Right lobe of liver (tissue), 6 donors: ENCODE measurements at regions not wholly inside any gene's neighbourhood (a gene's known extent, or its start where the extent isn't known, plus 50 kb on each side); places are given as distances from the start of the nearest gene placed in this dataset.
A peak's percentile ranks its signal among the peaks of the same experiment; 100 is the strongest.
"Not testable (repeated sequence)": the region's sequence is repeated elsewhere in the genome, so short reads cannot be mapped to it uniquely, and the experiment has no call there.

Experiments used
- ATAC-seq, 4 donors: fragments of 200-7000 bp; cut with Tn5 transposase; one replicate each; pipeline ENCODE4 v1.9.1; 2020; ENCODE audit warnings: mild to moderate bottlenecking in 4 of 4, moderate library complexity in 4 of 4
- DNase-seq, 3 donors: peaks; one replicate each; pipeline ENCODE4 v3.0.0-alpha.2; 2020
- H3K27ac ChIP-seq, 3 donors: fragments of 200-600 bp; one replicate each; pipeline ENCODE4 v1.8.0; 2022
- H3K27me3 ChIP-seq, 2 donors: fragments of 200-600 bp; one replicate each; pipeline ENCODE4 v1.8.0; 2022
- H3K36me3 ChIP-seq, 4 donors: fragments of 200-600 bp; sonication (generic) in 1 of 4; one replicate each; pipeline versions ENCODE4 v1.5.1 to v1.8.0; 2017 to 2022; ENCODE audit warnings: control low read depth in 1 of 4
- H3K4me1 ChIP-seq, 4 donors: fragments of 200-600 bp; sonication (generic) in 1 of 4; one replicate each; pipeline versions ENCODE4 v1.5.1 to v1.8.0; 2017 to 2022; ENCODE audit warnings: control low read depth in 1 of 4
- H3K4me3 ChIP-seq, 3 donors: fragments of 200-600 bp; one replicate each; pipeline ENCODE4 v1.8.0; 2022
- H3K9me3 ChIP-seq, 4 donors: fragments of 200-600 bp; sonication (generic) in 1 of 4; one replicate each; pipeline versions ENCODE4 v1.5.1 to v1.8.0; 2017 to 2022; ENCODE audit warnings: control low read depth in 1 of 4
- POLR2A ChIP-seq: fragments of 450-650 bp; IDR thresholded peaks from one replicate; pipeline ENCODE4 v1.6.1; 2017; ENCODE audit warnings: antibody characterized with exemption, mild to moderate bottlenecking
- WGBS: methylation state at CpG from one replicate; pipeline ENCODE4 v1.1.6; 2018; ENCODE audit warnings: low coverage, low lambda C conversion rate; ENCODE audit not compliant: insufficient coverage; ENCODE audit errors: missing lambda C conversion rate; 5-methylcytosine and 5-hydroxymethylcytosine counted together
- intact Hi-C, 2 donors: fragments of 100-400 bp; cut with DNase I; formaldehyde crosslinking; loops; one replicate each; pipeline versions ENCODE4 v1.11.2 to v1.14.1; 2022
- TF ChIP-seq, protein P1 (sequence below), 4 donors: fragments of 200-600 bp in 3 of 4; fragments of 450-650 bp in 1 of 4; IDR thresholded peaks; one replicate each; pipeline versions ENCODE4 v1.5.1 to v1.8.0; 2016 to 2022; ENCODE audit warnings: antibody characterized with exemption in 4 of 4, mild to moderate bottlenecking in 2 of 4
- donor health status: DM: no; HTN: yes; CAD: no.
- donor health status: DM: no; HTN: no; CAD: no.
- donor health status: DM: no; HTN: no; CAD: no.
- donor health status: DM: no; HTN: yes; CAD: no.
- donor health status: DM: no; HTN: yes; CAD: no.

DNA sequence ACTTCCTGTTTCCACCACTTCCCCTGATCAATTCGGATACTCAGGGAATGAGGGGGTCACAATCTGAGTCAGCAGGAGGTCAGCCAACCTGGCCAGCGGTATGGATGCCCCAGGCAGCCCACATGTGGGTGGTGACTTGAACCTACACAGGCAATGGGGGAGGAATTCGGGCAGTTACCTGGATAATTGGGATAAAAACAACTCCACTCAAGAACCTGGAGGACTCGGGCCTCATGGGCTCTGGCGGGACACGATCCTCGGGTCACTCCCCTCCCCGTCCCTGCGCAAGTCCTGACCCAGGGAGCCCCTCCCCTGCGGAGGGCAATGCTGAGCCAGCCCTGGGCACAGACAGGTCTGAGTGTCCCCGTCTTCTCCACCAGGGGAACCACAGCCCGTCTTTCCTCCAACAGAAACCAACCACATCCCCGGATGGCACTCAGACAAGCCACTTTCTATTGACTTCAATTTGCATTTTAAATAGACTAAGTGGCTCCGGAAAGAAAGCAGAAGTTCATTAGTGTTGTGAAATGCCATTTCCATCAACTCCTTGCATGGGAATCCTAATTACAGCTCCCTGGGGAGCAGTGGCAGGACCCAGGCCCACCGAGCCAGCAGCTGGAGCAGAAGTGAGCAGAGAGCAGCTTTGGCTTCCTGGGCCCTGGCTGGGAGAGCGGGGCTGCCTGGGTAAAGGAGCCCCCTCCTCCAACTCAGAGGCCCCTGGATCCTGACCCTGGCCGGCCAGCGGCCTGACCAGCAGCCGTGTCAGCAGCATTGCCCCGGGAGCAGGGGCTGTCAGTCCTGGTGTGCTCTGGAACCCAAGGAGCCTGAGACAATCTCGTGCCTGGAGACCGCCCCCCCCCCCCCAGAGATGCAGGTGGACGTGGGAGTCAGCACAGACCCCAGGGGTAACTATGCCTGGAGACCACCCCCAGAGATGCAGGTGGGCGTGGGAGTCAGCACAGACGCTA lies 374.1 kb downstream of the ADGRD1 start:
- Histone ChIP-seq H3K4me1 (no peaks in the 10 kb centered on the region), H3K27ac (no peak overlapping the region), H3K4me3 (no peak overlapping the region), H3K9me3 (no peaks in the 10 kb centered on the region), H3K36me3 (no peaks in the 10 kb centered on the region), H3K27me3 (no peaks in the 10 kb centered on the region)
- TF ChIP-seq, protein P1, sequence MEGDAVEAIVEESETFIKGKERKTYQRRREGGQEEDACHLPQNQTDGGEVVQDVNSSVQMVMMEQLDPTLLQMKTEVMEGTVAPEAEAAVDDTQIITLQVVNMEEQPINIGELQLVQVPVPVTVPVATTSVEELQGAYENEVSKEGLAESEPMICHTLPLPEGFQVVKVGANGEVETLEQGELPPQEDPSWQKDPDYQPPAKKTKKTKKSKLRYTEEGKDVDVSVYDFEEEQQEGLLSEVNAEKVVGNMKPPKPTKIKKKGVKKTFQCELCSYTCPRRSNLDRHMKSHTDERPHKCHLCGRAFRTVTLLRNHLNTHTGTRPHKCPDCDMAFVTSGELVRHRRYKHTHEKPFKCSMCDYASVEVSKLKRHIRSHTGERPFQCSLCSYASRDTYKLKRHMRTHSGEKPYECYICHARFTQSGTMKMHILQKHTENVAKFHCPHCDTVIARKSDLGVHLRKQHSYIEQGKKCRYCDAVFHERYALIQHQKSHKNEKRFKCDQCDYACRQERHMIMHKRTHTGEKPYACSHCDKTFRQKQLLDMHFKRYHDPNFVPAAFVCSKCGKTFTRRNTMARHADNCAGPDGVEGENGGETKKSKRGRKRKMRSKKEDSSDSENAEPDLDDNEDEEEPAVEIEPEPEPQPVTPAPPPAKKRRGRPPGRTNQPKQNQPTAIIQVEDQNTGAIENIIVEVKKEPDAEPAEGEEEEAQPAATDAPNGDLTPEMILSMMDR (IDR thresholded peaks at IDR 0.05) = no peak
- no peak for TF ChIP-seq POLR2A
- ATAC-seq = peak in 1 of 4 donors; percentile 29
- intact Hi-C loops = no loop called here
- 50% methylated on average over 9 of the region's 25 CpGs for WGBS
- peak in 1 of 3 donors; percentile 43 for DNase-seq

DNA sequence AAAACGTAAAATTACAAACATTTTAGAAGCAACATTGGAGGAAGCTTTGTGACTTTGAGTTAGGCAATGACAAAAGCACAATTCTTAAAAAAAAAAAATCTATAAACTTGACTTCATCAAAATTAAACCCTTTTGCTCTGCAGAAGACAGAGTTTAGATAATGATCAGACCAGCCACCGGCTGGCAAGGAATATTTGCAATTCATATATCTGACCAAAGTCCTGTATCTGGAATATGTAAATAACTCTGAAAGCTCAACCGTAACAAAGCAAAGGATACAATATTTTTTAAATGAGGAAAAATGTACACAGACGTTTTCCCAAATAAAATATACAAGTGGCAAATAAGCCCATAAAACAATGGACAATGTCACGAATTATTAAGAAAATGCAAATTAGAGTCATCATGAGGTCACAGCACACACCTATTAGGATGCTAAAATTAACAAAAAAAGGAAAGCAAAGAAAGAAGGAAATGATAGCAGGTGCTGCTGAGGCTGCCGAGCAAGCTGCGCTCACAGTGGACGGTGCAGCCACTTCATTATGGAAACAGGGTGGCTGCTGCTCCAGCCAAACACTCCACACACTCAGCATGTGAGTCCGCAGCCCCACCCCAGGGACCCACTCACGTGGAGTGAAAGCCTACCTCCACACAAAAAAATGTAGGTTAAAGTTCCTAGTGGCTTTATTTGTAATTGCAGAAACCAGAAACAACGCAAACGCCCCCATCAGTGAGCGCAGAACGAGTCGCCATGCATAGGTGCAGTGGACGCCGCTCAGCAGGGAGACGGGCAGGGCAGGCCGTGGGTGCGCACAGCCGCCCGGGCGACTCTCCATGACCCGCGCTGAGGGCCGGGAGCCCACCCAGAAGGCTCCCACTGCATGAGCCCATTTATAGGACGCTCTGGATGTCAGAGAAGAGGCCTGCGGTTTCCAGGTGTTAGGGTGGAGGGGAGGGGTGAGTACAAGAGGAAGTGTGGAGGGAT lies 375.4 kb downstream of the ADGRD1 start:
- not testable (repeated sequence) for ATAC-seq

DNA sequence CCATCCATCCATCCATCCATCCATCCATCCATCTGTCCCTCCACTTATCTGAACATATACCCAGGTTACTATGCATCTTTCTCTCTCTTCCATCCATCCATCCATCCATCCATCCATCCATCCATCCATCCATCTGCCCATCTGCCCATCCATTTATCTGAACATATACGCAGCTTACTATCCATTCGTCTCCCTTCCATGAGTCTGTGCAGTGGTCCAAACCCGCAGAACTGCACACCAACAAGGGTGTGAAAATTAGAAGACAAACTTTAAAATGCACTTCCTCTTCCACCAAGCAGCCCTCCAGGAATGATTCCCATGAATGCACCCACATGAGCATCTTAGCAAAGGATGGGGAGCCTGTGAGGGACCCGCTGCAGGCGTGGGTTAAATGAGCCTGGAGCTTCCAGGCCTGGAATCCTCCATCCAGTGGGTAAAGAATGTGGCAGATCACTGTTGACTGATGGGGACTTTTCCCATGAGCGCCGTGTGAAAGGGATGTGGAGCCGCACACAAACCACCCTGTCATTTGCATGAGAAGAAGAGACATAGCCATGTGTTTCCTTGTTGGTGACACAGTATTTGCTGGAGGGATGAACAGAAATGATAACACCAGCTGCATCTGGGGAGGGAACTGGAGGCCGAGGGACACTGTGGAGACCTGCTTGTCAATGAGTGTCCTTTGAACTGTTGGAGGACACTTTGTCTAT lies 376.6 kb downstream of the ADGRD1 start:
- Histone ChIP-seq H3K4me3 (no peak overlapping the region), H3K4me1 (no peaks in the 10 kb centered on the region), H3K27me3 (no peaks in the 10 kb centered on the region), H3K36me3 (no peaks in the 10 kb centered on the region), H3K9me3 (no peaks in the 10 kb centered on the region), H3K27ac (no peak overlapping the region)
- ATAC-seq (no peak), DNase-seq (no peak)
- WGBS = 61% methylated on average over 6 of the region's 9 CpGs
- intact Hi-C loops = loop anchor here in 1 of 2 donors (10.0 kb wide), 1 partner anchor 295 kb away; no protein-coding TSS in a partner anchor
- TF ChIP-seq POLR2A = no peak
- TF ChIP-seq, protein P1 (IDR thresholded peaks at IDR 0.05) = no peak

More for the DNA sequence above, 375.4 kb downstream of the ADGRD1 start:
- H3K27me3 ChIP-seq, DNase-seq, H3K27ac ChIP-seq, H3K36me3 ChIP-seq, intact Hi-C loops, H3K4me1 ChIP-seq, H3K9me3 ChIP-seq, H3K4me3 ChIP-seq: not testable (repeated sequence)
- 70% methylated on average over 22 of the region's 28 CpGs for WGBS

DNA sequence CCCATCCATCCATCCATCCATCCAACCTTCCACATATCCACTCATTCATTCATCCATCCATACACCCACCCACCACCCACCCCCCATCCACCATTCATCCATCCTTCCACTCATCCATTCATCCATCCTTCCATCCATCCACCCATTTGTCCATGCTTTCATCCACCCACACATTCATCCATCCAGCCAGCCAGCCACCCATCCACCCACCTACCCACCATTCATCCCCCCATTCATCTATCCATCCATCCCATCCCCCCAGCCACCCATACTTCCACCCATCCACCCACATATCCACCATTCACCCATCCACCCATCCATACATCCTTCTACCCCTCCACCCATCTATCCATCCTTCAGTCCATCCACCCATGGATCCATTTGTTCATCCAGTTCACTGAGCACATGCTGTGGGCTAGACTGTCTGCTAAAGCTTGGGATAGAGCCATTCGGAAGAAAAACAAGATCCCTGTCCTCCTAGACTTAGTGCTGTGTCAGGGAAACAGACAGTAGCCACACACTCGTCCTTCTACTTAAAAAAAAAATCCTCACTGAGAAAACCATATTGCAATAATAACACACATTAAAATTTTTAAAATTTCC lies 377.5 kb downstream of the ADGRD1 start:
- no peaks in the 10 kb centered on the region for H3K4me1 ChIP-seq
- no peak overlapping the region for H3K4me3 ChIP-seq
- WGBS = 48% methylated on average over 2 of the region's 2 CpGs
- intact Hi-C loops = loop anchor here in 1 of 2 donors (10.0 kb wide), 1 partner anchor 294 kb away; no protein-coding TSS in a partner anchor
- H3K36me3 ChIP-seq = no peaks in the 10 kb centered on the region
- H3K27ac ChIP-seq = no peak overlapping the region
- H3K9me3 ChIP-seq = no peaks in the 10 kb centered on the region
- DNase-seq (no peak), ATAC-seq (no peak)
- H3K27me3 ChIP-seq = no peaks in the 10 kb centered on the region
- no peak for TF ChIP-seq POLR2A
- TF ChIP-seq, protein P1 (IDR thresholded peaks at IDR 0.05) = no peak
